ENCODE measurements at regions not wholly inside any gene's neighbourhood (a gene's known extent, or its start where the extent isn't known, plus 50 kb on each side); places are given as distances from the start of the nearest gene placed in this dataset.

GRCh38 chr9:23438299-23438907 is 387.6 kb downstream of the ELAVL2 start:
- DNase-seq (ENCODE audit: low spot score), result no peak

GRCh38 chr9:23441275-23441674 is 384.8 kb downstream of the ELAVL2 start:
- no peak for DNase-seq (ENCODE audit: low spot score)

GRCh38 chr9:23444658-23445057 is 381.4 kb downstream of the ELAVL2 start:
- DNase-seq (ENCODE audit: low spot score), result no peak

GRCh38 chr9:23447166-23447565 is 378.9 kb downstream of the ELAVL2 start:
- no peak for DNase-seq (ENCODE audit: low spot score)

- no peak for DNase-seq (ENCODE audit: low spot score)
These were observed 378.1 kb downstream of the ELAVL2 start for GRCh38 chr9:23447944-23448343.

GRCh38 chr9:23451802-23452418 is 374.1 kb downstream of the ELAVL2 start:
- no peak for DNase-seq (ENCODE audit: low spot score)

- no peak for DNase-seq (ENCODE audit: low spot score)
These were observed 361.8 kb downstream of the ELAVL2 start for GRCh38 chr9:23464275-23464674.

GRCh38 chr9:23467276-23467675 is 358.8 kb downstream of the ELAVL2 start:
- DNase-seq (ENCODE audit: low spot score), result no peak

GRCh38 chr9:23477908-23478307 is 348.1 kb downstream of the ELAVL2 start:
- DNase-seq (ENCODE audit: low spot score), result no peak

- DNase-seq (ENCODE audit: low spot score), result no peak
These were observed 342.5 kb downstream of the ELAVL2 start for GRCh38 chr9:23483566-23483965.

GRCh38 chr9:23492126-23493002 is 333.7 kb downstream of the ELAVL2 start:
- no peak for DNase-seq (ENCODE audit: low spot score)

GRCh38 chr9:23493219-23493618 is 332.8 kb downstream of the ELAVL2 start:
- DNase-seq (ENCODE audit: low spot score), result no peak

GRCh38 chr9:23496489-23497136 is 329.4 kb downstream of the ELAVL2 start:
- no peak for DNase-seq (ENCODE audit: low spot score)

GRCh38 chr9:23497137-23497504 is 328.9 kb downstream of the ELAVL2 start:
- DNase-seq (ENCODE audit: low spot score), result no peak

GRCh38 chr9:23502004-23502403 is 324.0 kb downstream of the ELAVL2 start:
- DNase-seq (ENCODE audit: low spot score), result no peak

GRCh38 chr9:23522952-23523351 is 303.1 kb downstream of the ELAVL2 start:
- DNase-seq (ENCODE audit: low spot score), result no peak

GRCh38 chr9:23524607-23525155 is 301.4 kb downstream of the ELAVL2 start:
- no peak for DNase-seq (ENCODE audit: low spot score)

GRCh38 chr9:23526806-23527205 is 299.2 kb downstream of the ELAVL2 start:
- DNase-seq (ENCODE audit: low spot score), result no peak

- no peak for DNase-seq (ENCODE audit: low spot score)
These were observed 293.8 kb downstream of the ELAVL2 start for GRCh38 chr9:23532282-23532681.

- no peak for DNase-seq (ENCODE audit: low spot score)
These were observed 288.6 kb downstream of the ELAVL2 start for GRCh38 chr9:23537192-23538066.

GRCh38 chr9:23538067-23538402 is 288.0 kb downstream of the ELAVL2 start:
- DNase-seq (ENCODE audit: low spot score), result no peak
